Fibroblast of the aortic adventitia (primary cell): ENCODE measurements at regions not wholly inside any gene's neighbourhood (a gene's known extent, or its start where the extent isn't known, plus 50 kb on each side); places are given as distances from the start of the nearest gene placed in this dataset.

Experiments used
- DNase-seq: peaks from one replicate; pipeline ENCODE4 v3.0.0-alpha.2; 2010; ENCODE audit warnings: low read depth
- H3K4me3 ChIP-seq: 2 replicates; pipeline ENCODE4 v1.5.1; 2011; ENCODE audit warnings: low read depth, mild to moderate bottlenecking, control low read depth, low read length, moderate library complexity
- CTCF ChIP-seq: IDR thresholded peaks from 2 replicates; pipeline ENCODE4 v1.5.1; 2011; ENCODE audit warnings: mild to moderate bottlenecking, low read length, control low read depth, inconsistent platforms; ENCODE audit not compliant: insufficient read depth

- H3K4me3 ChIP-seq, result no peak overlapping the region
- peak; percentile 0 for DNase-seq
- no peak for TF ChIP-seq CTCF
Observed at GRCh38 chr5:107092695-107093094, 578.0 kb downstream of the EFNA5 start.

GRCh38 chr5:107090506-107090905, 580.2 kb downstream of the EFNA5 start:
- no peak overlapping the region for H3K4me3 ChIP-seq
- DNase-seq, result no peak
- no peak for TF ChIP-seq CTCF

GRCh38 chr5:107088907-107089306, 581.8 kb downstream of the EFNA5 start:
- DNase-seq, result no peak
- H3K4me3 ChIP-seq, result no peak overlapping the region
- TF ChIP-seq CTCF, result no peak

GRCh38 chr5:107085572-107085971, 585.2 kb downstream of the EFNA5 start:
- no peak for TF ChIP-seq CTCF
- H3K4me3 ChIP-seq, result no peak overlapping the region
- DNase-seq, result no peak

- no peak for DNase-seq
- TF ChIP-seq CTCF, result no peak
- H3K4me3 ChIP-seq, result no peak overlapping the region
Observed at GRCh38 chr5:107074996-107075395, 595.7 kb downstream of the EFNA5 start.

- H3K4me3 ChIP-seq, result no peak overlapping the region
Observed at GRCh38 chr5:107072967-107073366, 597.8 kb downstream of the EFNA5 start.

More at GRCh38 chr5:107072967-107073366, 597.8 kb downstream of the EFNA5 start:
- no peak for DNase-seq
- TF ChIP-seq CTCF, result no peak
